NCI-H128 (cell line): ENCODE measurements at regions not wholly inside any gene's neighbourhood (a gene's known extent, or its start where the extent isn't known, plus 50 kb on each side); places are given as distances from the start of the nearest gene placed in this dataset.

ENCODE experiments used
- DNase-seq: peaks from one replicate; lab custom pipeline; 2025; ENCODE audit not compliant: unreplicated experiment; lab: John Stamatoyannopoulos, UW

DNA sequence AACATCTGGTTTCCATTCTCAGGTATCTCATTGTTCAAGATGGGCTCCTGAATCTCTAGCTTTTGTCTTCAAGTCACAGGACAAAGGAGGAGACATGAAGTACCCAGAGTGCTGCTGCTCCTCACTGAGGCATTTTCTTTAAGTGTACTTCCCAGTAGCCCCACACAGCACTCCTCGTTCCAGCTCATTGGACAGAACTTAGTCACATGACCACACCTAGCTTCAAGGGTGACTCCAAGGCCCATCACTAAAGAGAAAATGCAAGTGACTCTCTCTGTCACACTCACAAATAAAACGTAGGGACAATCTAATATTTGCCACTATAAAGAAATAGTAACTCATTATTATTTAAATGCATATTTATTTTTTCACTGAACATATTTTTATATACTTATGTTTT lies 58.3 kb upstream of the NEUROD6 start:
- DNase-seq, result no peak

DNA sequence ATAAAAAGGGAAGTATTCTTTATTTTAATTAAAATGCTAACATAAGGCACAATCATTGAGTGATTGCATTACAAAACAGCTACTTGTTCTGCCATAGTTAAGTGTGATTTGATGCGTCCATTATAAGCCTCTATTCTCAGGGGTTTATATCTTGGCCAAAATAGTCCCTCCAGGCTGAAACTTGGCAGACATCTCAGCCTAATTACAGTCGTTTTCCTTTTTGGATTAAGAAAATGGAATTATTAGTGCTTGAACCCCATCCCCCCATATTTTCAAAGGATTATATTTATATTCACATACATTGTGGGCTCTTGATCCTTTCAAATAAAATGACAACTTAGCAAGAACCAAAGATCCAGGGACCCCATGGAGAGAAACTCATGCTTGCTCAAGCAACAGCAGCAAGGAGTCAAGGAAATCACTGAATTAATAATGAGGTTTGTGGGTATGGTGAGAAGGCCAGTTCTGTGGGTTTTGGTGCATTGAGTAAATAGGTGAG lies 66.7 kb upstream of the NEUROD6 start:
- no peak for DNase-seq

DNA sequence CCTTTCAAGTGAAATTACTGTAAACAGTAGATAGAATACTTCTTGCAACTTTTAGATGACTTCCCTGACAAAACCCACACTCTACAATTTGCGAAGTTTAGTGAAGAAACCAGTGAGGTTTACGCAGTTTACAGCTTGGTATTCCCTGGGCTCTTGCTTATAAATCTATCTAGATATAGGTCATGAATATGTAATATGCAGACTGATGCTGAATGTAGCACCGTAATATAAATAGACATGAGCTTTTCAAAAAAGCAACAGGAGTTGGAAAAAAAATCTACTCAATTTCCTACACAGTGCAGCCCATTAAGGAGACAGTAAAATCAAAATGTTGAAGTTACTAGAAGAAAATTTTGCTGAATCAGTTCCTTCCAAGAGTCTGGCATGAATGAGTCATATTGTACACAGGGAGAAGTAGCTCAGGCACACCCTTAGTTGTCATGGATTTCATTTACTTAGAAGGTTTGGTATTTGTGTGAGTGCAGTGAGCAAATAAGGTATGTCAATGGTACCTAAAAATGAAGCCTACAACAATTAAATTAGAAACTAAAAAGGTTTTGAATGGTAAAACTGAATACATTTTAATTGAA lies 67.7 kb upstream of the NEUROD6 start:
- no peak for DNase-seq

DNA sequence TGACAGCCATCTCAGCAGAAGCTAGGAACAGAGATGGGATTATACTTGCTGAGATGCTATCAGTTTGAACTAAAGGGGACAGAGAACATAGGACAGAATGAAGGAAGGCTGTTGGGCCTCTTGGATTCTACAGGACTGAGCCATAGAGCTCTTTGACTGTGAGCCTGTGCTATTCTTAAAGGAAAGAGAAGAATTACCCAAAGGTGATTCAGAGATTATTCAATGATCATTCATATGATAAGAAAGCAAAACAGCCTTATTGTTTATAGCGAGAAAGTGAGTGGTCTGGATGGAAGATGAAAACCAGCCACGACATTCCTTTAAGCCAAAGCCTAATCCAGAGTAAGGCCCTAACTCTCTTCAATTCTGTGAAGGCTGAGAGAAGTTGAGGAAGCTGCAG lies 69.7 kb upstream of the NEUROD6 start:
- DNase-seq, result no peak

DNA sequence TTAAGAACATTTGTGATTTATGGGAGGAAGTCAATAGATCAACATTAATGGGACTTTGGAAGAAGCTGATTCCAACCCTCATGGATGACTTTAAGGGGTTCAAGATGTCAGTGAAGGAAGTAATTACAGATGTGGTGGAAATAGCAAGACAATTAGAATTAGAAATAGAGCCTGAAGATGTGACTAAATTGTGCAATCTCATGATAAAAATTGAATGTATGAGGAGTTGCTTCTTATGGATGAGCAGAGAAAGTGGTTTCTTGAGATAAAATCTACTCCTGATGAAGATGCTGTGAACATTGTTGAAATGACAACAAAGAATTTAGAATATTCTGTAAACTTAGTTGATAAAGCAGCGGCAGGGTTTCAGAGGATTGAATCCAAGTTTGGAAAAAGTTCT lies 70.9 kb upstream of the NEUROD6 start:
- no peak for DNase-seq

DNA sequence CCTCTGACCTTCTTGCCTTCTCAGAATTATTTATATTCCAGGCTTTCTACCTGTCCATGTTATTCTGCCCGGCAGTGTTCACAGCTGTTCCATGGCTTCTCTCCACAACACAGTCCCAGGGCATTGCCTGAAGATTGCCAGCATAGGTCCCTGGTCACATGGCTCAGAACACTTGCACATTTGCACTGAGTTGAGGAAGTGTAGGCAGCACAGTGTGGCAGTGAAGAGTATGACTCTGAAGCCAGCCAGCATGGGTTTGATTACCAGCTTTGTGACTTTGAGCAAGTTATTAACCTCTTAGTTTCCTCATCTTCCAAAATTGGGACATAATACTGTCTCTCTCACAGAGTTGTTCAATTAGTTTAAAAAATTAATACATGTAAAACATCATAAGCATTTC lies 73.2 kb upstream of the NEUROD6 start:
- no peak for DNase-seq

DNA sequence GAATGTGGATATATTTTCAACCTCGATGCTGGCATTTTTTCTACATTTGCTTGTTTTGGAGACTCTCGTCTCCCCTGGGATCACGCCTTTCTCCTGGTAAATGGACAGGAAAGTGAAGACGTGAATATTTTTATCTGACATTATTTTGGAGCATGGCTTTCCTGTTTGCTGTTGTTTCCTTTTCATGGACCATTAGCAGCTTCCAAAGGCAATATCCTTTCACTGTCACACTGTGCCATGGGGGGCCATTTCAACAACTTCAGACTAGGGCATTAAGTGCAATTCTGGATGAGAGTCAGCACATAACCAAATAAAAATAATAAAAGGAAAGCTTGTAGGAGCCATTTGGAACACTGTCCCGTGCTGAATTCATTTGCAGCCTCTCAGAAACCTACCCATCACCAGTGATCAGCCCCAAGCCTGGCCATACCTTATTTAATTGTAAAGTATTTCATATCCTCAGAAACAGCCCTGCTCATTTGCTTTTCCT lies 75.9 kb upstream of the NEUROD6 start:
- peak; percentile 74 for DNase-seq

DNA sequence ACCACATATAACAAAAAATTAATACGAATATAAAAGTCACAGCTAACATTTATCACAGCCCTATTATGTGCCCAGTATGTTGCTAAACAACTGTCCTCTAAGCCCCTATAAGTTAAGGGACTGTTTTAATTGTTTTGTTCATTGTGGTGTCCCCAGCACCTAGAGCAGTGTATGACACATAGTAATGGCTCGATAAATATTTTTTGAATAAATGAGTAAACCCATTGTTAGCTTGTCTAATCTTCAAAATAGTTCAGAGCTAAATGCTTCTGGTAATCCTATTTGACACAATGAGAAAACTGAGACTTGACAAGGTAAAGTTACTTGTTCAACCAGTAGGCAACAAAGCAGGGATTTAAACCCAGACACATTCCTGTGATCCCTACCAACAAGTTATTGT lies 78.4 kb upstream of the NEUROD6 start:
- DNase-seq, result no peak

DNA sequence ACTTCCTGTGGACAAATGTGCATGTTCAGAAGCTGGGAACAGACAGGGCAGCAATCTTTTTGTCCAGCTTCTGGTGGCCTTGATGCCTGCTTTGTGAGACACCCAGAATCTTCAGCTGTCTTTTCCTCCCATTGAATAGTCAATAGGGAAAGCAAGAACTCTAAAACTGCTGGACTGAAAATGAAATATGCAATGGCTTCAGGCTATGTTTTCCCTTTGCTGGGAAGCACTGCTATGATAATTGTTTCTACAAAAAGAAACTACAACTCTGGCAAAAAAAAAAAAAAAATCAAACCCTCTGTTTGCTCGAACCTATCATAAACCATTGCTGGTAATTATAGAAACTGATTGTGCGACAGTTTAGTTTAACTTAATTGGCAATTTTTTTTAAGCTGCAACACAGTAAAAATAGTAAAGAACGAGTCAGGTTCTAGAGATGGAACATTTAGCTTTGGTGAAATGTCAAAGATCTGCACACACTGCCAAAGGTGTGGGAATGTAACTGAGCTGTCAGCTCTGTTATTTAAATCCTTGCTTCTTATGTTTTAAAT lies 79.1 kb upstream of the NEUROD6 start:
- no peak for DNase-seq

DNA sequence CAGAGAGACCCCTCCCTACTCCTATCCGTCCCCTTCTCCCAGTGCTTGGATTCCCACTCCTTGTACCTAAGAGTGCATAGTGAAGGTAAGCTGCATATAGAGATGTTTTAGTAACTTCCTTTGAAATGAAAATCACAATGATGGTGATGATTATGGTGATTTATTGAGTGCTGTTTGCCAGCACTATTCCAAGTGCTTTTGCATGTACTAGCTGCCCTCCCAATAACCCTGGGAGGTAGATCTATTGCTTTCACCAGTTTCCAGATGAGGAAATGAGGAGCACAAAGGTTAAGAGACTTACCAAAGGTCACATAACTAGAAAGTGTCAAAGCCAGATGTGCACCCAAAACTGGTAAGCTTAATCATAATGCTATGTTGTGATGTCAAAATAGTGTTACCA lies 80.4 kb upstream of the NEUROD6 start:
- DNase-seq, result no peak

DNA sequence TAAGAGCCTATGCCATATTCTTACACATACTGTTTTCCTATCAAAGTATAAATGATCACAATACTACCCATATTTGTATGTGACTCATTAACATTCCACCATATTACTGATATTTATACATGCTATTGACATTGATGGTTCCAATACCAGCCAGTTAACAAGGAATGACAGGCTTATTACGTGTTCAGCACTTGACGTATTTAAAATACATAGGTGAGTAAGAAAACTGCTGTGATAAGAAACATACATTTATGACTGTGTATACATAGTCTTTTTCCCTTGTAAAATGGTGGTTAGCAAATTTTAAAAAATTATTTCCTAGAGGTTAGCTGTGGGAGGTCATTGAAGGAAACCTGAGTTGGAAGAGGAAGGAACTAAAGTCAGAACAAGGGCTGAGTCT lies 81.1 kb upstream of the NEUROD6 start:
- DNase-seq, result no peak

DNA sequence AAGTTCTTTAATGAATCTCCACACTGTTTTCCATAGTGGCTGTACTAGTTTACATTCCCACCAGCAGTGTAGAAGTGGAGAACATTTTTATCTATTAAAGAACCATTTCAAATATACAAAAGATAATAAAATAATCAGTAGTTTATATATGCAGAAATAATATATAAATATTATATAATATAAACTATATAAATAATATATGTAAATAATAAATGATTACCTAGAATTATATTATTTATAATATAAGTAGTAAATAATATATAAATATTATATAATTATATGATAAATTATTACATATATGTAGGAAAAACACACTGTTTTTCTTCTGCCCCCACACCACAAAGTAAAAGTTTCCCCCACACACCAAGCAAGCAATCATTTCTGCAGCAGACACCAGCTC lies 83.5 kb upstream of the NEUROD6 start:
- DNase-seq, result no peak

DNA sequence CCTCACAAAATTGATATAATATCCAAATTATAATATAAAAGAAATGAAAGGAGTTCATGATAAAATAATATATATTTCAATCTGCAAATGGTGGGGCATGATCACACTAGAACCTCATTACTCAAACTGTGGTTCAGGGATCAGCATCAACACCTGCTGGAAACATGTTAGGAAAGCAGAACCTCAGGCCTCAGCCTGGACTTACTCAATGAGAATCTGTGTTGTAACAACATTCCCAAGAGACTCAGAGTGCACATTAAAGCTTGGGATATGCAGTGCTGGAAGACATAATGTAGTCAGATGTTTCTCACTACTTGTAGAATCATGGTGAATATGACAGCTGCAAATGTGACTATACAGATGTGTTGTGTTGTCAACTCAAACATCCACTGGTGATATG lies 81.7 kb upstream of the ITPRID1 start:
- no peak for DNase-seq

DNA sequence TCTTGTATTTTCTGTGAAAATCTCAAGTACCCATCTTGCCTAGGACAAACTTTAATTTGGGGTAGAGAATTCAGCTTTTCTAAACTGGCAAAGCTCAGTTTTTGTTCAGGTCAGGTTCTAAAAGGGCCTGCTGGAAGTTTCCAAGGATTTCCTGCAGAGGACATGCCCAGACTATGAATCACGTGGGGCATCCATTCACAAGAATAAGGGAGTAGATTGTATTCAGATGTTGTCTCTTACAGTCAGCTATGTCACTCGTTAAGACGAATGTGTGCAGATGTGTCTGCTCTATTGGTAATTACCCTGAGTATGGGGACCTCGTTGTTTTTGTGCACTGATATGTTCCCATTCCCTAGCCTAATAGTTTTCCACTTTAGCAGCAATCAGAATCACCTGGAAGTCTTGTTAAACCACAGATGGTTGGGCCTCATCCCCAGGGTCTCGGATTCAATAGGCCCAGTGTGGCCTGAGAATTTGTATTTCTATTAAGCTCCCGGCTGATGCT lies 81.0 kb upstream of the ITPRID1 start:
- DNase-seq, result no peak

DNA sequence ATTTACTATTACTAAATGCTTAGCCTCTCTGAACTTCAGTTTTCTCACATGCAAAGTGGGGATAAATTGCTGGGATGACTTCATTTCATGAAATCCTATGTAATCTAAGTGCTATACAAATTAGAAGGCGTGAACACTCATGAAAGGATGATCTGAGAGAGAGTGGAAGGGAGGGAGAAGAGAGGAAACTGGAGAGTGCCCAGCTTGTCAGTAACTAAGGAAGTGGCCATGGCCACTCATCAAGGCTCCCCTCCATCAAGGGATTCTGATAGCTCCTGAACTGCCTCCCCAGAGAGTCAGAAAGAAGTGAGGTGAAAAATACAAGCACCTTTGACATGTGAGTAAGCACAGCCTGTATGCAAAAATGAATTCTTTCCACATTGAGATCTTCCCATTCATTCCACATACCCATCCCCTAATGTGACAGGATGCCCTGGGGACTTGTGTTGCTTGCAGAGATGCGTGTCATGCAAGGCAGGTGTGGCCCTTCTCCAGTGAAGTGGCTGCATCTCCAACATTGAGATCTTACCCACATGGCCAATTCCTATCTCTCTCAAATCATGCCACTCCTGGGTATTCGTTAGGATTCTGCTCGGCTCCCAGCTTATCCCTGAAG lies 76.5 kb upstream of the ITPRID1 start:
- DNase-seq, result no peak

DNA sequence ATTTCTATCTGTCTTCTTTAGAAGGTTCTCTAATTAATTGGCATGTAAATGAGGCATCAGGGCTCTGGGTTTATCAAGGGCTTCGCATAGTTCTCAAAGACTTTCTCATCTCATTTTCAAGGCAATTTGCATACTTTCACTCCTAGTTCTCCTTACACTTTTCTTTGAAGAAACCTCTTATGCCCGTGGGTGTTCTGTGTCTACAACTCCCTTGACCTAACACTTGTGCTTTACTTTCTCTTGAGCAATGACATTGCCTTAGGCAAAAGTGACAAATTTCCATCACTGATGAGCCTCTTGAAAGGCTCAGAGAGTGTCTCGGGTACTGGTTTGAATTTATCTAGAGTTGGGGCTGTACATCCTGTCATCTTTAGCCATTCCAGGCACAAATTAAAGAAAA lies 74.7 kb upstream of the ITPRID1 start:
- no peak for DNase-seq

DNA sequence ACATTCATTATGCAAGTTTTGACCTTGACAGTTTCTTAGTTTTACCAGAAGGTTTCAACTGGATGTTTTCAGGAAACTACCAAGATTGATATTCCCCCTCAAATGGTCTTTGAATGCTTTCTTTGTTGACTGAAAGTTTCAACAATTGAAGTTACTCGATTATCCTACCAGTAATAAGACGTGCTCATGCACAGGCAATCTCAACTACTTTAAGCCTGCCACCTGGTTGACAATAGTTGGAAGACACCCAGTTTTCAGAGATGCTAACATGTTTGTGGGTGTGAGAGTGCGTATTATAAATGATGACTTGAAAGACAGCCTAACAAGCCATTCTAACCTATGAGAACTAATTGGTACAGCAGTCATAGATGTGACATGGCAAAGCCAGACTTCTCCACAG lies 73.4 kb upstream of the ITPRID1 start:
- DNase-seq, result no peak

DNA sequence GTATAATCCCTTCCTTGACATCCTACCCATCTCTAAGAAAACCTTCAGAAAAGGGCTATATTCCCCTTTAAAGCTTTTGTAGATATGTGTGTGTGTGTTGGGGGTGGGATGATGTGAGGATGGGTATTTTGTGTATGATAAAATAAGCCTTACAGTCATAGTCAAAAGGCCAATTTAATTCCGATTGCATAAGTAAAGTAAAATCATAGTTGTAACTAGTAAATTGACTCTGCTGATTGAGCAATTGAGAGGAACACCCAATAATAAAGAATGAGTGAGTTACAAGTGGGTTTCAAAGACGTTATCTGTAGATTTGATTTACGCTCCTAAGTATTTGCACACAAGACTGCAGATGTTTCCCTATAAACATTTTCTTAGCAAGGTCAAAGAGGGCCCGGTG lies 71.3 kb upstream of the ITPRID1 start:
- DNase-seq, result no peak

DNA sequence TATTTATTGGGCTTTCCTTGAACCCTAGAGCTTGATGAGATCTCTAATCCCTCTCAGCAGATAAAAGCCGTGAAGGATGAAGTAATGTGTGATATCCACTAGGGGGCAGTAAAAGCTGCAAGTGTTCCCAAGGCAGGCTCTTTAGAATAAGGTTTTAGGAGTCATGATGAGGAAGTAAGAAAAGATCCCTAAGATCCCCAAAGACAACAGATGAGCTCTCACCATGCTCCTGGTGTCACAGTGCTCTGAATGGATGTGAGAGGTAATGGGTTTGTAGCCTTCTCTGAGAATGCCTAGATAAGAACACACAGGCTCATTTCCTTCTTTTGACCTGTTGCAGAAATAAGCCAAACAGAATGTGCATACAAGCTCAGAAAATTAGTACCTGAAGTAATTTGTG lies 70.4 kb upstream of the ITPRID1 start:
- DNase-seq, result peak; percentile 40

DNA sequence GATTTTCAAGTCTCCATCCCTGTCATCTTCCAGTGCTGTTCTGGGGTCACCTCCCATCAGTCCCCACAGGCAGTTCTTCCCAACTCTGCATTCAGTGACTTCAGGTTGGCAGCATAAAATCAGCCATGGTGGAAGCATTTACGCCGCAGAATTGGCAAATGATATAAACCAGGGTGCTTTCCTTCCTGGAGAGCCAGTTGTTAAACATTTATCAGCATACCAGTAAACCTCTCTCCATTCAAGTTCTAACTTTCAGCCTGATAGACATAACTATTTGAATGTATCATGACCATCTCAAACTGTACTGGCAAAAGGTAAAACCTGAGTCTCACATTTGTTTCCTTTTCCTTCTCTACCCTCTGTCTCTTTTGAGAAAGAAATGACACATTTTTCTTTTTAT lies 69.7 kb upstream of the ITPRID1 start:
- DNase-seq, result no peak

DNA sequence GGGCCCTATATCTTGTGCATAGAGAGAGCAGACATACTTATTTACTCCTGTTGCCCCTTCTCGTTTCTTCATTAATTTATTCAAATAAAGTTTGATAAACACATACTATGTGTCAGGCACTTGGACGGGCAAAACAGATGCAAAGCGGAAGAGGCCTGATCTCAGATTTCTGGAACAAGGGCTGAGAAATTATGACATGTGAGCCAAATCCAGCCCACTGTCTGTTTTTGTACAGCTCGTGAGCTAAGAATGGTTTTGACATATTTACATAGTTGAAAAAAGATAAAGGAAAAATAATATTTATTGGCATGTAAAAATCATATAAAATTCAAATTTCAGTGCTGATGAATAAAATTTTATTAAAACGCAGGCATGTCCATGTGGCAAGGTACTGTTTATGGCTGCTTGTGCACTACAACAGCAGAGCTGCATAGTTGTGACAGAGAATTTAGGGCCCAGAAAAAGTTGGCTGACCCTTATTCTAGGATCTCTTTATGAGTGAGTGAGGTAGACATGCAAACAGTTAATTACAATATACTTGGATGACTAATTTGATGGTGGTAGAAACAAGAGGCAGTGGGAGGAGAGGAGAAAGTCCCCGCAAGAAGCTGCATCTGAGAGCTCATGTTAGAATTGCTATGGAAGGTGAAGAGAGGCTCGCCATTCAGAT lies 68.1 kb upstream of the ITPRID1 start:
- no peak for DNase-seq

DNA sequence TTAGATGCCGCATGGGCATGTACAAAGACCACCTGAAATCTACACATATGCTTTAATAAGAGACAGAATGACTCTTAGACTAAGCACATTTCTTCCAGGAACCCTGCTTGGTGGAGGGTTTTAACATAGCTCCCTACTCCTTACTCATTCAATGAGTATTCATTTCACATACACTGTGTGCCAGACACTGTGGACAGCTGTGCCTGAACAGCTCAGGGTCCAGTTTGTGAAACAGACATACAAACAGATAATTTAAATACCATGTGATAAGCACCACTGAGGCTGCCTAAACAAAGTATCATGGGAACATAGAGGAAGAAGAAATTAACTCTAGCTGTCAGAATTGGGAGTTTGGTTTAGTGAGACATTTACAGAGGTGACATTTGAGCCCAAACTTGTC lies 65.2 kb upstream of the ITPRID1 start:
- no peak for DNase-seq
